Hepatocyte (in vitro differentiated cells): ENCODE measurements at regions not wholly inside any gene's neighbourhood (a gene's known extent, or its start where the extent isn't known, plus 50 kb on each side); places are given as distances from the start of the nearest gene placed in this dataset.

Experiments used
- CTCF ChIP-seq: fragments of 200-600 bp; sonication (generic); IDR thresholded peaks from 2 replicates; pipeline ENCODE4 v1.5.1; 2016; ENCODE audit warnings: antibody characterized with exemption, mild to moderate bottlenecking; ENCODE audit not compliant: poor library complexity
- EZH2 ChIP-seq: fragments of 200-600 bp; sonication (generic); IDR thresholded peaks from 2 replicates; pipeline ENCODE4 v1.6.1; 2016; ENCODE audit warnings: antibody characterized with exemption, mild to moderate bottlenecking, borderline replicate concordance

DNA sequence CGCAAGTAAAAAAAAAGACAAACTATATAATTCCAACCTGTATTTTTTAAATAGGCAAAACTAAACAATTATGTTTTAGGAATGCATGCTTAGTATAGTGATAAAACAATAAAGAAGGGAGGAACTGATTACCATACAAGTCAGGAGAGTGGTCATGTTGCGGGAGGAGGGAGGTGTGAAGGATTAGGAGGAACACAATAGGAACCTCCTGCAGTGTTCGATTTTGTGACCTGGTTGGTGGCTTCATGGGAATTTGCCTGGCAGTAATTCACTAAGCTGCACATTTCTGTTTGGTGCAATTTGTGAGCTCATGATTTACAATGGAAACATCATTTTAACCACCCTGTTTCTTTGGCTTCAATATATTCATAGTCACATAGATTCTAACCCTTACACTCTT, 78.3 kb downstream of the TPRA1 start:
- TF ChIP-seq CTCF (no peak), EZH2 (no peak)
